Stimulated activated naive CD8-positive, alpha-beta T cell treated with anti-CD3 and anti-CD28 coated beads, Interleukin-15, Interleukin-2, amounts not matched to agents 100 ng/mL and 50 ng/mL, for 24 hours (primary cell): ENCODE measurements at regions not wholly inside any gene's neighbourhood (a gene's known extent, or its start where the extent isn't known, plus 50 kb on each side); places are given as distances from the start of the nearest gene placed in this dataset.

ENCODE experiments used
- H3K27ac Mint-ChIP-seq: one replicate; pipeline ENCODE4 v1.8.0; 2021; ENCODE audit warnings: mild to moderate bottlenecking, mixed read lengths
- H3K27me3 Mint-ChIP-seq: one replicate; pipeline ENCODE4 v1.8.0; 2021; ENCODE audit warnings: mixed read lengths
- H3K36me3 Mint-ChIP-seq: one replicate; pipeline ENCODE4 v1.8.0; 2021; ENCODE audit warnings: low read depth, mixed read lengths
- H3K4me1 Mint-ChIP-seq: one replicate; pipeline ENCODE4 v1.8.0; 2021; ENCODE audit warnings: low read depth, mixed read lengths
- H3K4me3 Mint-ChIP-seq: one replicate; pipeline ENCODE4 v1.8.0; 2021; ENCODE audit warnings: mild to moderate bottlenecking, mixed read lengths
- H3K9me3 Mint-ChIP-seq: one replicate; pipeline ENCODE4 v1.8.0; 2021; ENCODE audit warnings: mixed read lengths

DNA sequence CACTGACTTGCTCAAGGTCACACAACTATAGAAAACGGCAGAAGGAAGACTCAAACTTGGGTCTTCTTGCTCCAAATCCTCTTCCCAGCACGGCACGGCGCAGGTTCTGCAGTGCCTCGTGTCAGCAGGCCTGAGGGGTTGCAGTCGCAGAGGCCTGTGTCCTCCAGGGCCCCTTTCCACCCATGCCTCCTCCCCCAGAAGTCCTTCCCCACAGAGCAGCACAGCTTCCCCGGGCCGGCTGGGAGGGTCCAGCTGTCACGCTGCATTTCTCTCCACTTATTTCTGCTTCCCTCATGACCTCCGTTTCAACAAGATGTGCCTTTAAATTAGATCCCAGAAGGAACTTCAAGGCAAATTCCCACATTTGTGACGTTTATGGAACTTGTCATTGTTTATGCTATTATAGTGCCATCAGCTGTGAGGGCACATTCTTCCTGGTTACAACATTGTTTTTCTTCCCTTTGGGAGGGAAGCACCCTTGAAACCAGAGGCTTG lies 148.4 kb downstream of the C5orf15 start:
- Mint-ChIP-seq H3K36me3 (no peaks in the 10 kb centered on the region), H3K4me1 (peaks cover 45% of the 10 kb centered on the region), H3K27me3 (peaks cover 8% of the 10 kb centered on the region), H3K27ac (no peak overlapping the region), H3K4me3 (no peak overlapping the region), H3K9me3 (no peaks in the 10 kb centered on the region)

- Mint-ChIP-seq H3K4me1 (peaks cover 35% of the 10 kb centered on the region), H3K36me3 (no peaks in the 10 kb centered on the region), H3K9me3 (no peaks in the 10 kb centered on the region), H3K4me3 (no peak overlapping the region), H3K27ac (no peak overlapping the region), H3K27me3 (peaks cover 16% of the 10 kb centered on the region)
These were observed 149.4 kb downstream of the C5orf15 start for GRCh38 chr5:133818869-133819600.

GRCh38 chr5:133818031-133818431 lies 150.4 kb downstream of the C5orf15 start:
- H3K27ac Mint-ChIP-seq, result no peak overlapping the region
- peaks cover 18% of the 10 kb centered on the region for H3K27me3 Mint-ChIP-seq
- no peaks in the 10 kb centered on the region for H3K9me3 Mint-ChIP-seq
- H3K4me3 Mint-ChIP-seq, result no peak overlapping the region
- H3K4me1 Mint-ChIP-seq, result peaks cover 28% of the 10 kb centered on the region
- H3K36me3 Mint-ChIP-seq, result no peaks in the 10 kb centered on the region

- no peak overlapping the region for H3K4me3 Mint-ChIP-seq
- H3K27me3 Mint-ChIP-seq, result peaks cover 18% of the 10 kb centered on the region
These were observed 151.0 kb downstream of the C5orf15 start for GRCh38 chr5:133817456-133817855.

DNA sequence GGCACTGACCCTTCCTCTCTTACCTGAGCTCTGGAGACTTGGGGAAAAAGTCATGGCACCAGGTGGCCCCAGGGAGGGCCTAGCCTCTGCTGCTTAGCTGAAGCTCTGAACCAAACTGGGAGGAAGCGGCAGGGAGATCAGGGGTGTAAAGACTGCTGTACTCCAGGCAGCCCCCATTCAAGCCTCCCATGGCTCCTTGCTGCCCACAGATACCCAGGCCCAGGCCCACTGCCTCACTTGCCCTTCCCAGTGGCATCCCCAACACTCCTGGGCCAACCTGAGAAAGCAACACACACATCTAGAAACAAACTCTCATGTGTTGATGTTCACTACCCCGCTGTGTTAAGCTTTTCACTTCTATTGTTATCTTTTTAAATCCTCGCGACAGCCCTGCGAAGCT lies 151.6 kb downstream of the C5orf15 start:
- no peaks in the 10 kb centered on the region for H3K9me3 Mint-ChIP-seq
- no peaks in the 10 kb centered on the region for H3K36me3 Mint-ChIP-seq
- no peak overlapping the region for H3K27ac Mint-ChIP-seq
- H3K4me3 Mint-ChIP-seq, result no peak overlapping the region
- H3K4me1 Mint-ChIP-seq, result peaks cover 23% of the 10 kb centered on the region
- peaks cover 18% of the 10 kb centered on the region for H3K27me3 Mint-ChIP-seq

More at GRCh38 chr5:133817456-133817855, 151.0 kb downstream of the C5orf15 start:
- Mint-ChIP-seq H3K9me3 (no peaks in the 10 kb centered on the region), H3K27ac (no peak overlapping the region), H3K36me3 (no peaks in the 10 kb centered on the region), H3K4me1 (peaks cover 23% of the 10 kb centered on the region)

DNA sequence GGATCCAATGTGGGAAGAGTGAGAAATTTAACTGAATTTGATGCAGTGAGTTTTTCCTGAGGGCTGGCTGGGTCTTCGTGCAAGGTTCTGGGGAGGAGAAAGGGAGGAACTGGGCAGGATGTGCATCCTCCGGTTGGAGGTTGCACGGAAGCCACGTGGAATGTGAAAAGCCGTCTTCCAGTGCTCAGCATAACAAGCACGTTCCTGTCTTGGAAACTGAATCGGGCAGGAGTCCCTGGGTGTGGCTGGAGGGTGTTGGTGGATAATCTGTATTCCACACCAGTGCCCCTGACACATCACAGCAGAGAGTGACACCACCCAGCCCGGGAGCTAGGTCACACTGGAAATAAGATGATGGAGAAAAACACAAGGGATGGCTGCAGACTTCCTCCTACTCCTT lies 154.3 kb downstream of the C5orf15 start:
- no peak overlapping the region for H3K4me3 Mint-ChIP-seq

DNA sequence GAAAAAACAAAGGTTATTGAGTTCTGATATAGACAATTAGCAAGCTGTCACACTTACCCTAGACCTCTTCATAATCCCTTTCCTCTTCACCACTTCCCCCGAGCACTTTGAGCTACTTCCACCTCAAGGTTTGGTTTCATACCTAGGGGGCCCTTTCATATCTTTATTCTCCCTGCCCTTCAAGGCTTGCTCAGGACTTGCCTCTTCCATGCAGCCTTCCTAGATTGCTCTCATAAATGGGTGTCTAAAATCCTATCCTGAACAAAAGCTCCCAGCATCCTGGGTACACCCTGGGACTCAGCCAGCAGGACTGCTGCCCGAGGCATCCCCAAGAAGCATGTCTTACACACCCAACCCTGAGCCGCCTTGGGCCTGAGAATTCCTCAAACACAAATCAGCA lies 157.3 kb downstream of the C5orf15 start:
- no peak overlapping the region for H3K4me3 Mint-ChIP-seq

More for the DNA sequence above, 154.3 kb downstream of the C5orf15 start:
- Mint-ChIP-seq H3K27me3 (peaks cover 11% of the 10 kb centered on the region), H3K27ac (no peak overlapping the region), H3K4me1 (peaks cover 4% of the 10 kb centered on the region), H3K9me3 (no peaks in the 10 kb centered on the region), H3K36me3 (no peaks in the 10 kb centered on the region)

DNA sequence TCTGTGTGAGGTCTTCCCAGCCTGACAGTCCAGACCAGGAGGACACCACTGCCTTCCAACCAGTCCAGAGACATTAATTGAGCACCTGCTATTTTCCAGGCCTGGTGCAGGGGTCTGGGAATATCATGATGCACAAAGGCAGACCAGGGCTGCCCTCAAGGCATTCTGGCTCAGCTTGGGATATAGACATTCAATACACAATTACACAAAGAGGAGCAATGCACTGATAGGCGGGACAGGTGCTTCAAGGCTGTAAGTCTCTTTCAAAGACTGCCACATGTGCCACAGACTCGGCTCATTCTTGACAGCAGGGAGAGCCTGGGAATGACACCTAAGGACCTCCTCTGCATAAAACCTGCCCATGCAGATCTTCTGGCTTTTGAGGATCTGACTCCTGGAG lies 158.6 kb downstream of the C5orf15 start:
- peaks cover 8% of the 10 kb centered on the region for H3K27me3 Mint-ChIP-seq
- no peak overlapping the region for H3K4me3 Mint-ChIP-seq
- H3K9me3 Mint-ChIP-seq, result no peaks in the 10 kb centered on the region
- H3K4me1 Mint-ChIP-seq, result no peaks in the 10 kb centered on the region
- H3K27ac Mint-ChIP-seq, result no peak overlapping the region
- H3K36me3 Mint-ChIP-seq, result no peaks in the 10 kb centered on the region

More for the DNA sequence above, 157.3 kb downstream of the C5orf15 start:
- Mint-ChIP-seq H3K27me3 (peaks cover 11% of the 10 kb centered on the region), H3K4me1 (no peaks in the 10 kb centered on the region), H3K27ac (no peak overlapping the region), H3K36me3 (no peaks in the 10 kb centered on the region), H3K9me3 (no peaks in the 10 kb centered on the region)

GRCh38 chr5:133807348-133807747 lies 161.1 kb downstream of the C5orf15 start:
- Mint-ChIP-seq H3K27ac (no peak overlapping the region), H3K27me3 (no peaks in the 10 kb centered on the region), H3K4me3 (no peak overlapping the region), H3K9me3 (no peaks in the 10 kb centered on the region), H3K36me3 (no peaks in the 10 kb centered on the region), H3K4me1 (no peaks in the 10 kb centered on the region)

DNA sequence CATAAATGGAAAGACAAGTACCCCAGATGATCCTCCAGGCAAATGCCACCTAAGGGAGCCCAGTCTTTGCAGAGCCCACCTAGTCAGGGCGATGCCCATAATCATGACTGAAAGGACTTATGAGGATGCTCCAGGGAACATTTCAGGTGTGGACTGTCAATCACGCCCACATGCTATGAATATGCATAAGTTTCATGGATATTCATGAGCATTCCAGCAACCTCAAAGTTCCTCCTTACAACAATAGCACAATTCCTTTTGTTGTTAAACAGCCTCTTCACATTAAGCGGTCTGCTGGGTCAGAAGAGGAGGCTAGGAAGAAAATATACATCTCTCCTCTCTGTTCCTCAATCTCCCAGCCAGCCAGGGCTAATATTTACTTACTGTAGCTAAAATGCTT lies 161.6 kb downstream of the C5orf15 start:
- no peaks in the 10 kb centered on the region for H3K9me3 Mint-ChIP-seq
- H3K4me1 Mint-ChIP-seq, result no peaks in the 10 kb centered on the region
- H3K4me3 Mint-ChIP-seq, result no peak overlapping the region

GRCh38 chr5:133801955-133802751 lies 166.3 kb downstream of the C5orf15 start:
- Mint-ChIP-seq H3K4me1 (no peaks in the 10 kb centered on the region), H3K27ac (no peak overlapping the region), H3K4me3 (no peak overlapping the region), H3K9me3 (no peaks in the 10 kb centered on the region), H3K36me3 (no peaks in the 10 kb centered on the region), H3K27me3 (peaks cover 6% of the 10 kb centered on the region)

More for the DNA sequence above, 161.6 kb downstream of the C5orf15 start:
- peaks cover 2% of the 10 kb centered on the region for H3K27me3 Mint-ChIP-seq
- H3K36me3 Mint-ChIP-seq, result no peaks in the 10 kb centered on the region
- no peak overlapping the region for H3K27ac Mint-ChIP-seq

GRCh38 chr5:133801431-133801830 lies 167.0 kb downstream of the C5orf15 start:
- no peak overlapping the region for H3K4me3 Mint-ChIP-seq
- H3K36me3 Mint-ChIP-seq, result no peaks in the 10 kb centered on the region
- H3K4me1 Mint-ChIP-seq, result no peaks in the 10 kb centered on the region
- H3K27ac Mint-ChIP-seq, result no peak overlapping the region
- H3K27me3 Mint-ChIP-seq, result peaks cover 6% of the 10 kb centered on the region
- no peaks in the 10 kb centered on the region for H3K9me3 Mint-ChIP-seq

GRCh38 chr5:133799571-133800237 lies 168.7 kb downstream of the C5orf15 start:
- Mint-ChIP-seq H3K27ac (no peak overlapping the region), H3K4me1 (no peaks in the 10 kb centered on the region), H3K36me3 (no peaks in the 10 kb centered on the region), H3K27me3 (peaks cover 6% of the 10 kb centered on the region), H3K9me3 (no peaks in the 10 kb centered on the region), H3K4me3 (no peak overlapping the region)

DNA sequence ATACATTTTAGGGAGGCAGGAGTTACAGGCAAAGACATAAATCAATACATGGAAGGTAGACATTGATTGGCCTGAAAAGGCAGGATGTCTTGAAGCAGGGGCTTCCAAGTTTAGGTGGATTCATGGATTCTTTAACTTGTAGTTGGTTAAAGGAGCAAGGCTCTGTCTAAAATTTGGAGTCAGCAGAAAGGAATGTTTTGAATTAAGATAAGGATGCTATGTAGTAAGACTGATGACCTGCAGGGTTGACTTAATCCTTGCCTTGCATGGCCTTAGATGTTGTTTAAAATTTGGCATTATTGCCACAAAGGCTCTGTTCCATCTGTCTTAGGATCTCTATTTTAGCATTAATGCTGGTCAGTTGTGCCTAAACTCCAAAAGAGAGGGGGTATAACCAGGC lies 171.3 kb downstream of the C5orf15 start:
- Mint-ChIP-seq H3K36me3 (no peaks in the 10 kb centered on the region), H3K4me3 (no peak overlapping the region), H3K27me3 (peaks cover 6% of the 10 kb centered on the region), H3K27ac (no peak overlapping the region), H3K9me3 (no peaks in the 10 kb centered on the region), H3K4me1 (no peaks in the 10 kb centered on the region)

- Mint-ChIP-seq H3K27ac (no peak overlapping the region), H3K9me3 (no peaks in the 10 kb centered on the region), H3K4me1 (no peaks in the 10 kb centered on the region), H3K27me3 (peaks cover under 1% of the 10 kb centered on the region), H3K4me3 (no peak overlapping the region), H3K36me3 (no peaks in the 10 kb centered on the region)
These were observed 172.2 kb downstream of the C5orf15 start for GRCh38 chr5:133796186-133796585.
